ENCODE measurements at regions not wholly inside any gene's neighbourhood (a gene's known extent, or its start where the extent isn't known, plus 50 kb on each side); places are given as distances from the start of the nearest gene placed in this dataset.

- no peak for DNase-seq (ENCODE audit: low spot score)
Measured at GRCh38 chr10:123558651-123559050, 107.5 kb upstream of the GPR26 start.

DNA sequence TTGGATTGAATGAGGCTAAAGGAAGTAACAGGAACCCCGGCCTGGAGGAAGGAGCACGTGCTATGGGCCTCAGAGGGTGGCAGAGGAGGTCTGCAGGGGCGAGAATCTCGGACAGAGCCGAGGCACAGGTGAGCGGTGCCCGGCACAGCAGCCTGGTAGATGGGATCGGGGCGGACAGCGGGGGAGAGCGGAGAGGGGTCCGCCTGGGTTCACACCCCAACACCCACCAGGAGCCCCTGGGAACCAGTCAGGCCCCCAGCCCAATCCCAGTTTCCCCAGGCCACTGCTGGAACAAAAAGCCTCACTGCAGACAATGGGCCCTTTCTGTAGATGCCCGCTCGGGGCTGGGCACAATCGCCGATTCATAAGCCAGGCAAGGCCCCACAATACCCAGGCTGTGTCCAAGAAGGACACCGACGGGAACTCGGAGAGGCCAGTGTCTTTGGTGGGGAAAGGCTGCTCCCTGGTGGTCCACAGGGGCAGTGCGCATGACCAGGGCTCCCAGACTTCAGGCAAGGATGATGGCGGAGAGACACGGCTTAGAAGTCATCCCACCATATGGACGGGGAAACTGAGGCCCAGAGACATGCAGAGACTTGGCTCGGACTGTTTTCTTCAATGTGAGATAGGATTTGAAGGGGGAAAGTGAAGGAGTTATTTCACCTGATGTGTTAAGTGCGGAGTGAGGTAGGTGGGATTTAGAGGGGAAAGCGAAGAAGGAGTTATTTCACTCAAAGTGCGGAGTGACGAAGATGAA is 106.9 kb upstream of the GPR26 start:
- DNase-seq (ENCODE audit: low spot score), result peak; percentile 55

DNA sequence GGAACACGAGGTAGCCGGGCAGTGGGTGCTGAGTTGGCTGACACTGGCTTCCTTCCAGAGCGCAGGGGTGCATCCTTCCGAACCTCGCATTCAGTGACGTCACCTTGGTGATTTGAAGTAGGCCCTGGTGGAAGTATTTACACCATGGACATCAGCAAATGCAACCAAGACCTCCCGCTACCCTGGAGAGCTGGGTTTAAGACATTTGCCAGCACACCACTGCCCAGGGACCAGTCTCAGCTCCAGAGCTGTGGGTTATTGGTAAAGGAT is 106.4 kb upstream of the GPR26 start:
- DNase-seq (ENCODE audit: low spot score), result no peak

DNA sequence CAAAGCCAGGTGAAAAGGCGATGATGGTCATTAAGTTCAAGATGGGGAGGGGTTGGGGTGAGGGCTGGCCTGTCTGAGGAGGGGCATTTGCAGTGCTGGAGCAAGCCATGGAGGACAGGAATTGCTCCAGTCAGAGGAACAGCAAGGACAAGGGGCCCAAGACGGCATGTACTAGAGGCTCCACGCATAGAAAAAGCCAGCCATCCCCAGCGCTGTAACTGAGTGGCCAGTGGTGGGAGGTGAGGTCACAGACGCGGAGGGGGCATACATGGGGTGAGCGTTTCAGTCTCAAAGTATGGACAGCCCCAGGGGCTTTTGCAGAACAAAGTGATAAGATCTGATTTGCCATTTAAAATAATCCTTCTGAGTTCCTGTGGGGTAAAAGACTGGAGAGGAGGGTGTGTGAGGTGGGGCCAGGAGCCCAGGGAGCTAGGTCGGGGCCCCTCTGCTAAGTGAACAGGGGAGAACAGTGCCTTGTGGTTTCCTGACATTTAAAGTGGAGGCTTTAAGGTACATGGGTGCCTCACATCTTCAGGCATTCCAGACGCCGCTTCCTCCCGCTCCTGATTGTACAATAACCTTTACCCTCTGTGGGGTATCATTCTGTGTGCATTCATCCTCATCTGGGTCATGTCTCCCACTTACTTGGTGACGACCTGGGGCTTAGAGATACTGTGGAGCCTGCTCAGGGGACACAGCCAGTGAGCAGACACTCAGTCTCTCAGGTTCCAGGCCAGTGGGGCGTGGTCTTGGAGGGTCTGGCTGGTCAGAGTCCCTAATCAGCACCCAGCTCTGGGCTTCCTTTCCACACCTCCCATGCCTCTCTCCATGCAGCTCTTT is 105.6 kb upstream of the GPR26 start:
- DNase-seq (ENCODE audit: low spot score), result no peak

GRCh38 chr10:123561141-123561440 is 105.1 kb upstream of the GPR26 start:
- DNase-seq (ENCODE audit: low spot score), result no peak

- DNase-seq (ENCODE audit: low spot score), result no peak
Measured at GRCh38 chr10:123562387-123562786, 103.8 kb upstream of the GPR26 start.

GRCh38 chr10:123562811-123563580 is 103.2 kb upstream of the GPR26 start:
- DNase-seq (ENCODE audit: low spot score), result no peak

GRCh38 chr10:123563581-123563855 is 102.6 kb upstream of the GPR26 start:
- no peak for DNase-seq (ENCODE audit: low spot score)

GRCh38 chr10:123563994-123564393 is 102.2 kb upstream of the GPR26 start:
- DNase-seq (ENCODE audit: low spot score), result no peak

- no peak for DNase-seq (ENCODE audit: low spot score)
Measured at GRCh38 chr10:123564631-123565030, 101.5 kb upstream of the GPR26 start.

- DNase-seq (ENCODE audit: low spot score), result no peak
Measured at GRCh38 chr10:123565691-123566660, 100.2 kb upstream of the GPR26 start.

DNA sequence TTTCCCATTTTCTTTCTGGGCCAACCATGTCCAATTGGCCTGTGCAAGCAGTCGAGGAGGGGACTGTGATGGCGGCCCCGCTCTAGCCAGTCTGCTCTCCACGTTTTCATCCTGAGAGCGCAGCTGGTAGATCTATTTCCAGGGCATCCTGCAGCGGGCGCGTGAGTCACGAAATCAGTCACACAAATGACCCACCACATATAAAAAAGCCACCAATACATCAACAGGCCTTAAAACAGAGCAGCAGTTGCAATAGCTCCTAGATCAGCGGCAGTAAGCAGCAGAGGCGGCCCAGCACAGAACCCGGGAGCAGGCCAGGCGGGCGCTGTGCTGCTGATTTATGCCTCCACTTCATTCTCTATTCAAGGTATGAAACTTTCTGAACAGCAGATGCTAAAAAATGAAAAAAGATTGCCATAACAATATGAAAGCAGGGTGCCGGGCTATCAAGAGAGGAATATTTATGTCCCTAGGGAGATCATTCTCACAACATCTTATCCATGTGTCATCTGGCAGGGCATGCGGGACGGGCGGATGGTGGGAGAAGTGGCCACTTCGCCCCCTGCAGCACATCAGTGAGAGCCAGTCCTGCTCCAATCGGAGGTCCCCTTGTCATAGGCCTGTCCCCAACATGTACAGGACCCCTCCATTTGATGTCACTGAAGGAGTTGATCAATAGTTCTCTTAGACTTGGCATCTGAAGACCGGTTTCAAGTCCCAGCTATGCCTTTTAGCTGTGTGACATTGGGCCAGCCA is 98.0 kb upstream of the GPR26 start:
- no peak for DNase-seq (ENCODE audit: low spot score)

- DNase-seq (ENCODE audit: low spot score), result no peak
Measured at GRCh38 chr10:123568751-123569150, 97.4 kb upstream of the GPR26 start.

DNA sequence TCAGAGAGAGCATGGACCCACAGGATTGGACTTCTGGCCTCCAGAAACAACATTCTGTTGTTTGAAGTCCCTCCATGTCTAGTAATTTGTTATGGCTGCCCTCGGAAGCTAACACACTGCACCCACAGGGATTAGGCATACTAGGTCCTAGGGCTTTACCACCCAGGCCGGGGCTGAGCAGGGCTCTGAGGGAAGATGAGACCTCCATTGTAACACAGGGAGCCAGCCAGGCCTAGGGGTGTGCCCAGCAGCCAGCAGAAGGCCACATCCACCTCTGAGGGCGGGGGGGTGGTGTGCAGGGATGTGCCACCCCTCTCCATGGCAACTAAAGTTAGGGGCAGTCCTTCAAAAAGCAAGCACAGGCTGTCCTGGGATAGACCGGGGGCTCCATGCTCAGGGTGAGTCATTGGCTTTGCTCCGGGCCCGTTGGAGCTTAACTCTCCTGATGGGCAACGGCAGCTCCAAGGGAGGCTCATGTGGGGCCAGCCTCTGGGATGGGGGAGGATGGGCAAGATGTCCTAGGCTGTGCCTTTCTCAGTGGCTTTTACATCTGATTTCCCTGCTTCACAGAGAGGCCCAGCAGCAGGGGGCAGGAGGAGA is 96.6 kb upstream of the GPR26 start:
- DNase-seq (ENCODE audit: low spot score), result no peak

GRCh38 chr10:123570051-123570897 is 95.9 kb upstream of the GPR26 start:
- DNase-seq (ENCODE audit: low spot score), result no peak

DNA sequence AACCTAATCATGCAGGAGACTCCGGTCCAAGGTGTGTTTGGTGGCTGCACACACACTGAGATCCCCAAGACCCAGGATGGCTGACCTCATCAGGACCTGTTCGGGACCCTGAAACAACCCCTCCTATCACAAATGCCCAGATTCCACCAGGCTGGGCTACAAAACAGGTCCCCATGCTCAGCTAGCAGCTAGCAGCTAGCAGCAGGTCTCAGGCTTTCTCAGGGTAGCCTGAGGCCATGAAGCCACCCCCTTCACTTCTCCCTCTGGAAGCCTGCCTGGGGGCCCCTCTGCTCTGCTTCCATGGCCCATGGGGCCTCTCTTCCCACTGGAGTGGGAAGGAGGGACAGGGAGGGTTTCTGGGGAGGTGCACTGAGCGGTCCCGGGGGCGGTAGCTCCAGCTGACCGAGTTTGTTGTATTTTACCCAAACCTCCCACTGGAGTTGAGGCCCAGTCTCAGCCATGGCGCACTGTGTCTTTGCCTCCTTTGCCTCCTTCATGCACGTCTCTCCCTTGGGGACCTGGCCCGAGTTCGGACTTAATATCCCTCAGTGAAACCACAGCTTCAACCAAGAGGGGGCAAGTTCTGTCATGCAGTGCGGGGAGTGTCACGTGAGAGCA is 95.1 kb upstream of the GPR26 start:
- DNase-seq (ENCODE audit: low spot score), result no peak

GRCh38 chr10:123571978-123572377 is 94.2 kb upstream of the GPR26 start:
- no peak for DNase-seq (ENCODE audit: low spot score)

- peak; percentile 73 for DNase-seq (ENCODE audit: low spot score)
Measured at GRCh38 chr10:123573236-123574108, 92.7 kb upstream of the GPR26 start.
